ENCODE measurements at regions not wholly inside any gene's neighbourhood (a gene's known extent, or its start where the extent isn't known, plus 50 kb on each side); places are given as distances from the start of the nearest gene placed in this dataset.
"Not testable (repeated sequence)": the region's sequence is repeated elsewhere in the genome, so short reads cannot be mapped to it uniquely, and the experiment has no call there.

GRCh38 chr19:22491746-22492145 is 69.6 kb upstream of the ZNF98 start:
- DNase-seq (no peak), FAIRE-seq (no peak), ATAC-seq (no peak)
- Histone ChIP-seq H3K27me3 (no peaks in the 10 kb centered on the region), H3K4me1 (no peaks in the 10 kb centered on the region), H3K4me3 (no peak overlapping the region), H3K9me3 (peaks cover 0 to 2% (median 0%) of the 10 kb centered on the region in 4 donors), H3K27ac (no peak overlapping the region), H3K36me3 (peaks cover 0 to 15% (median 0%) of the 10 kb centered on the region in 3 donors)
- TF ChIP-seq CTCF (IDR thresholded peaks at IDR 0.05): no peak
- intact Hi-C loops (cut with DNase I): no loop called here
- WGBS, 2 donors: 78 to 80% methylated on average over 2 of the region's 2 CpGs

GRCh38 chr19:22483514-22483913 is 61.4 kb upstream of the ZNF98 start:
- H3K36me3 ChIP-seq; H3K27ac ChIP-seq; ATAC-seq; FAIRE-seq; DNase-seq; H3K4me1 ChIP-seq; H3K27me3 ChIP-seq; intact Hi-C loops (cut with DNase I); H3K4me3 ChIP-seq: not testable (repeated sequence)
- peaks cover 0 to 14% (median 2%) of the 10 kb centered on the region in 4 donors for H3K9me3 ChIP-seq
- WGBS, 2 donors: 85 to 87% methylated on average over 7 of the region's 7 CpGs

DNA sequence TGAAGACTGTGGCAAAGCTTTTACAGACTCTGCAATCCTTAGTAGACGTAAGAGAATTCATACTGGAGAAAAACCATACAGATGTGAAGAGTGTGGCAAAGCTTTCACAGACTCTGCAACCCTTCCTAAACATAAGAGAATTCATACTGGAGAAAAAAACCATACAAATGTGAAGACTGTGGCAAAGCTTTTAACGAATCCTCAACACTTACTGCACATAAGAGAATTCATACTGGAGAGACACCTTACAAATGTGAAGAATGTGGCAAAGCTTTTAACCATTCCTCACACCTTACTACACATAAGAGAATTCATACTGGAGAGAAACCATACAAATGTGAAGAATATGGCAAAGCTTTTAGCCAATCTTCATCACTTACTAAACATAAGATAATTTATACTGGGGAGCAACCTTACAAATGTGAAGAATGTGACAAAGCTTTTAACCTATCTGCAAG is 50.1 kb upstream of the ZNF98 start:
- 79 to 86% methylated on average over 2 of the region's 2 CpGs for WGBS, 2 donors
- no peak for ATAC-seq
- peaks cover 3 to 40% (median 15%) of the 10 kb centered on the region in 4 donors for H3K9me3 ChIP-seq

More for the DNA sequence above, 50.1 kb upstream of the ZNF98 start:
- intact Hi-C loops (cut with DNase I): no loop called here
- FAIRE-seq: no peak
- H3K4me1 ChIP-seq: no peaks in the 10 kb centered on the region
- H3K27ac ChIP-seq: no peak overlapping the region
- H3K4me3 ChIP-seq: no peak overlapping the region
- no peak for DNase-seq
- H3K36me3 ChIP-seq: no peaks in the 10 kb centered on the region
- no peaks in the 10 kb centered on the region for H3K27me3 ChIP-seq
- no peak for TF ChIP-seq CTCF (IDR thresholded peaks at IDR 0.05)
